Vagina (tissue), 2 donors: ENCODE measurements at regions not wholly inside any gene's neighbourhood (a gene's known extent, or its start where the extent isn't known, plus 50 kb on each side); places are given as distances from the start of the nearest gene placed in this dataset.

ENCODE experiments used
- POLR2A ChIP-seq, 2 donors: fragments of 450-650 bp; IDR thresholded peaks; one replicate each; pipeline ENCODE4 v1.6.1; 2017; ENCODE audit warnings: antibody characterized with exemption in 2 of 2, mild to moderate bottlenecking in 2 of 2, moderate library complexity in 2 of 2
- POLR2AphosphoS5 ChIP-seq, 2 donors: sonication (generic); formaldehyde crosslinking; IDR thresholded peaks; one replicate each; pipeline ENCODE4 v1.9.0; 2017; ENCODE audit warnings: antibody characterized with exemption in 2 of 2, mild to moderate bottlenecking in 2 of 2, low read depth in 1 of 2; ENCODE audit not compliant: insufficient read depth in 1 of 2
- TF ChIP-seq, protein P1 (sequence below), 3 experiments: fragments of 450-650 bp in 2 of 3; fragments of 200-600 bp in 1 of 3; sonication (generic) in 1 of 3; IDR thresholded peaks; one replicate each; pipeline ENCODE4 v1.5.1; 2017 to 2019; ENCODE audit warnings: antibody characterized with exemption in 3 of 3, mild to moderate bottlenecking in 2 of 3, moderate library complexity in 2 of 3

- TF ChIP-seq POLR2A (IDR thresholded peaks at IDR 0.05) (no peak), POLR2AphosphoS5 (IDR thresholded peaks at IDR 0.05; ENCODE audit: insufficient read depth in 1 of 2, low read depth in 1 of 2) (no peak)
- TF ChIP-seq, protein P1, sequence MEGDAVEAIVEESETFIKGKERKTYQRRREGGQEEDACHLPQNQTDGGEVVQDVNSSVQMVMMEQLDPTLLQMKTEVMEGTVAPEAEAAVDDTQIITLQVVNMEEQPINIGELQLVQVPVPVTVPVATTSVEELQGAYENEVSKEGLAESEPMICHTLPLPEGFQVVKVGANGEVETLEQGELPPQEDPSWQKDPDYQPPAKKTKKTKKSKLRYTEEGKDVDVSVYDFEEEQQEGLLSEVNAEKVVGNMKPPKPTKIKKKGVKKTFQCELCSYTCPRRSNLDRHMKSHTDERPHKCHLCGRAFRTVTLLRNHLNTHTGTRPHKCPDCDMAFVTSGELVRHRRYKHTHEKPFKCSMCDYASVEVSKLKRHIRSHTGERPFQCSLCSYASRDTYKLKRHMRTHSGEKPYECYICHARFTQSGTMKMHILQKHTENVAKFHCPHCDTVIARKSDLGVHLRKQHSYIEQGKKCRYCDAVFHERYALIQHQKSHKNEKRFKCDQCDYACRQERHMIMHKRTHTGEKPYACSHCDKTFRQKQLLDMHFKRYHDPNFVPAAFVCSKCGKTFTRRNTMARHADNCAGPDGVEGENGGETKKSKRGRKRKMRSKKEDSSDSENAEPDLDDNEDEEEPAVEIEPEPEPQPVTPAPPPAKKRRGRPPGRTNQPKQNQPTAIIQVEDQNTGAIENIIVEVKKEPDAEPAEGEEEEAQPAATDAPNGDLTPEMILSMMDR (IDR thresholded peaks at IDR 0.05) = no peak
Measured at GRCh38 chr3:106642161-106642560, 735.1 kb upstream of the CCDC54 start.
